ENCODE measurements at regions not wholly inside any gene's neighbourhood (a gene's known extent, or its start where the extent isn't known, plus 50 kb on each side); places are given as distances from the start of the nearest gene placed in this dataset.

DNA sequence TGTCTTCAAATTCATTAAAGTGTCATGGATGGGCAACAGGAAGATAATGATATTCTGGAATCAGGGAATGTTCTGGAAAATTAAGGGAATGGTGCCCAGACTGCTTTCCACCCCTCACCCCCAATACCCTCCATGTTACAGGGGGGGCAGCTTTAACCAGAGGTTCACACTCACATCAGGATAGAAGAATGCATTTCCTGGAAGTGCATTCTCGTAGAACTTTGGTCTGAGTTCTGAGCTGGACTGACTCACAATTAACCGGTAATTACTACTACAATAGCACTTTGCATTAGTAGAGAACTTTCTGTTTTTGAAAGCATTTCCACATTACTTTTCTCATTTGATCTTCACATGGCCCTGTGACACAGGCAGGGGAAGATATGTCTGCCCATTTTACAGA is 52.5 kb upstream of the SHISA3 start:
- TF ChIP-seq, protein P1, sequence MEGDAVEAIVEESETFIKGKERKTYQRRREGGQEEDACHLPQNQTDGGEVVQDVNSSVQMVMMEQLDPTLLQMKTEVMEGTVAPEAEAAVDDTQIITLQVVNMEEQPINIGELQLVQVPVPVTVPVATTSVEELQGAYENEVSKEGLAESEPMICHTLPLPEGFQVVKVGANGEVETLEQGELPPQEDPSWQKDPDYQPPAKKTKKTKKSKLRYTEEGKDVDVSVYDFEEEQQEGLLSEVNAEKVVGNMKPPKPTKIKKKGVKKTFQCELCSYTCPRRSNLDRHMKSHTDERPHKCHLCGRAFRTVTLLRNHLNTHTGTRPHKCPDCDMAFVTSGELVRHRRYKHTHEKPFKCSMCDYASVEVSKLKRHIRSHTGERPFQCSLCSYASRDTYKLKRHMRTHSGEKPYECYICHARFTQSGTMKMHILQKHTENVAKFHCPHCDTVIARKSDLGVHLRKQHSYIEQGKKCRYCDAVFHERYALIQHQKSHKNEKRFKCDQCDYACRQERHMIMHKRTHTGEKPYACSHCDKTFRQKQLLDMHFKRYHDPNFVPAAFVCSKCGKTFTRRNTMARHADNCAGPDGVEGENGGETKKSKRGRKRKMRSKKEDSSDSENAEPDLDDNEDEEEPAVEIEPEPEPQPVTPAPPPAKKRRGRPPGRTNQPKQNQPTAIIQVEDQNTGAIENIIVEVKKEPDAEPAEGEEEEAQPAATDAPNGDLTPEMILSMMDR (IDR thresholded peaks at IDR 0.05; ENCODE audit: extremely low read depth in 1 of 2, insufficient read depth in 1 of 2, low read depth in 1 of 2, low read length in 2 of 2) = no peak
- TF ChIP-seq POLR2A (IDR thresholded peaks at IDR 0.05; ENCODE audit: low read depth, low read length) (no peak), FOS (IDR thresholded peaks at IDR 0.05; ENCODE audit: borderline replicate concordance, insufficient read depth, low read length) (no peak)

Measured in endothelial cell of umbilical vein (primary cell).